K562 (cell line): ENCODE measurements at regions not wholly inside any gene's neighbourhood (a gene's known extent, or its start where the extent isn't known, plus 50 kb on each side); places are given as distances from the start of the nearest gene placed in this dataset.

Experiments used
- ARID2 ChIP-seq: fragments of 450-650 bp; IDR thresholded peaks from 2 replicates; pipeline ENCODE4 v1.6.1; 2017; ENCODE audit warnings: antibody characterized with exemption, mild to moderate bottlenecking
- CBFB ChIP-seq: sonication (generic); formaldehyde crosslinking; IDR thresholded peaks from 2 replicates; pipeline ENCODE4 v1.4.0; 2020; ENCODE audit warnings: mild to moderate bottlenecking, missing genetic modification reagents
- CBX1 ChIP-seq: sonication (generic); IDR thresholded peaks from 2 replicates; pipeline ENCODE4 v1.6.1; 2016; ENCODE audit warnings: antibody characterized with exemption, low read depth, mild to moderate bottlenecking
- FOSL1 ChIP-seq: fragments of 200-800 bp; sonication (Bioruptor generic); conservative IDR thresholded peaks from 2 replicates; pipeline ENCODE4 v1.6.1; 2016; ENCODE audit warnings: missing genetic modification characterization, missing compliant biosample characterization
- HDAC2 ChIP-seq: fragments of 450-650 bp; IDR thresholded peaks from 2 replicates; pipeline ENCODE4 v1.6.1; 2016; ENCODE audit warnings: mild to moderate bottlenecking
- HLTF ChIP-seq: fragments of 450-650 bp; IDR thresholded peaks from 2 replicates; pipeline ENCODE4 v1.6.1; 2016
- NFRKB ChIP-seq: fragments of 450-650 bp; IDR thresholded peaks from 2 replicates; pipeline ENCODE4 v1.6.1; 2016; ENCODE audit warnings: low read depth
- POLR2AphosphoS2 ChIP-seq: IDR thresholded peaks from 2 replicates; pipeline ENCODE4 v1.6.1; 2012; ENCODE audit warnings: low read length, improper control_type of control experiment
- POLR2AphosphoS5 ChIP-seq: IDR thresholded peaks from 2 replicates; pipeline ENCODE4 v1.6.1; 2011; ENCODE audit warnings: mild to moderate bottlenecking, low read depth, low read length, moderate library complexity; ENCODE audit not compliant: control insufficient read depth, insufficient read depth
- RFX5 ChIP-seq: IDR thresholded peaks from 2 replicates; pipeline ENCODE4 v1.6.1; 2011; ENCODE audit warnings: low read depth, mild to moderate bottlenecking, improper control_type of control experiment, low read length
- ZNF217 ChIP-seq: sonication (generic); formaldehyde crosslinking; IDR thresholded peaks from 2 replicates; pipeline ENCODE4 v1.8.0; 2022; ENCODE audit warnings: mild to moderate bottlenecking, missing genetic modification reagents
- ZNF274 ChIP-seq: IDR thresholded peaks from 2 replicates; pipeline ENCODE4 v1.6.1; 2011; ENCODE audit warnings: low read depth, mild to moderate bottlenecking, low read length, moderate library complexity, borderline replicate concordance
- TF ChIP-seq, protein P1 (sequence below): fragments of 450-650 bp; IDR thresholded peaks from 2 replicates; pipeline ENCODE4 v1.6.1; 2016; ENCODE audit warnings: missing biosample characterization, missing genetic modification characterization
- TF ChIP-seq, protein P2 (sequence below), 3 experiments: IDR thresholded peaks in 2 of 3; conservative IDR thresholded peaks in 1 of 3; 2 replicates each; pipeline ENCODE4 v1.5.1; 2011 to 2012; ENCODE audit warnings: low read length in 3 of 3, mild to moderate bottlenecking in 3 of 3, control low read depth in 2 of 3, improper control_type of control experiment in 1 of 3, inconsistent platforms in 1 of 3, low read depth in 1 of 3, mixed read lengths in 1 of 3, moderate library complexity in 1 of 3; ENCODE audit not compliant: insufficient read depth in 2 of 3

DNA sequence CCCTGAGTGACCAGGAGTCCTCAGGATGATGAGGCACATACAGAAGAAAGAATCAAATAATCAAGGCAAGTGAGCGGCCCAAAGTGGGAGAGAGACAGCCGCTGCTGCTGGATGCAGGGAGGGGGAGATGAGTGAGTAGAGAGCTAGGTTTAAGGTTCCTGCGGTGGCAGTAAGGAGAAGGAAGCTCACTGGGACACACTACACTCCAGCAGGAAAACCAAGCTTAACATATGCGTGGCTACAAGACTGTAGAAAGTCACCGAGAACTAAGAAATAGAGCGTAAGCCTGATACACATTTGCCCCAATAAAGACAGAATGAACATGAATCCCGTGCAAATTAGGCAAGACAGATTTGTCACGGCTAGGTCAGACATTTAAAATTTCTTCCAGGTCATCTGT lies 470.2 kb downstream of the KDM4C start:
- no peak for TF ChIP-seq POLR2AphosphoS5
- TF ChIP-seq ZNF217 = no peak
- TF ChIP-seq CBX1 = no peak
- TF ChIP-seq RFX5 = no peak
- no peak for TF ChIP-seq CBFB (CRISPR knock-in tag)
- TF ChIP-seq NFRKB = no peak
- TF ChIP-seq ARID2 = no peak
- TF ChIP-seq HDAC2 = no peak
- TF ChIP-seq ZNF274 = no peak
- no peak for TF ChIP-seq POLR2AphosphoS2
- TF ChIP-seq, protein P1, sequence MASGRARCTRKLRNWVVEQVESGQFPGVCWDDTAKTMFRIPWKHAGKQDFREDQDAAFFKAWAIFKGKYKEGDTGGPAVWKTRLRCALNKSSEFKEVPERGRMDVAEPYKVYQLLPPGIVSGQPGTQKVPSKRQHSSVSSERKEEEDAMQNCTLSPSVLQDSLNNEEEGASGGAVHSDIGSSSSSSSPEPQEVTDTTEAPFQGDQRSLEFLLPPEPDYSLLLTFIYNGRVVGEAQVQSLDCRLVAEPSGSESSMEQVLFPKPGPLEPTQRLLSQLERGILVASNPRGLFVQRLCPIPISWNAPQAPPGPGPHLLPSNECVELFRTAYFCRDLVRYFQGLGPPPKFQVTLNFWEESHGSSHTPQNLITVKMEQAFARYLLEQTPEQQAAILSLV = no peak
- no peak for TF ChIP-seq HLTF
- no peak for TF ChIP-seq FOSL1 (tag)
- TF ChIP-seq, protein P2, sequence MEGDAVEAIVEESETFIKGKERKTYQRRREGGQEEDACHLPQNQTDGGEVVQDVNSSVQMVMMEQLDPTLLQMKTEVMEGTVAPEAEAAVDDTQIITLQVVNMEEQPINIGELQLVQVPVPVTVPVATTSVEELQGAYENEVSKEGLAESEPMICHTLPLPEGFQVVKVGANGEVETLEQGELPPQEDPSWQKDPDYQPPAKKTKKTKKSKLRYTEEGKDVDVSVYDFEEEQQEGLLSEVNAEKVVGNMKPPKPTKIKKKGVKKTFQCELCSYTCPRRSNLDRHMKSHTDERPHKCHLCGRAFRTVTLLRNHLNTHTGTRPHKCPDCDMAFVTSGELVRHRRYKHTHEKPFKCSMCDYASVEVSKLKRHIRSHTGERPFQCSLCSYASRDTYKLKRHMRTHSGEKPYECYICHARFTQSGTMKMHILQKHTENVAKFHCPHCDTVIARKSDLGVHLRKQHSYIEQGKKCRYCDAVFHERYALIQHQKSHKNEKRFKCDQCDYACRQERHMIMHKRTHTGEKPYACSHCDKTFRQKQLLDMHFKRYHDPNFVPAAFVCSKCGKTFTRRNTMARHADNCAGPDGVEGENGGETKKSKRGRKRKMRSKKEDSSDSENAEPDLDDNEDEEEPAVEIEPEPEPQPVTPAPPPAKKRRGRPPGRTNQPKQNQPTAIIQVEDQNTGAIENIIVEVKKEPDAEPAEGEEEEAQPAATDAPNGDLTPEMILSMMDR (IDR thresholded peaks at IDR 0.05 in 2 of 3, conservative IDR thresholded peaks at IDR 0.05 in 1 of 3; ENCODE audit: insufficient read depth in 2 of 3, low read depth in 1 of 3, low read length in 3 of 3) = no peak
